Activated T-helper 2 cell treated with anti-CD3 and anti-CD28 coated beads, Interferon-gamma antibody, Interleukin-2, Interleukin-4, amounts not matched to agents 10 μg/mL and 5 μg/mL and 100 μg/mL, durations not matched to agents 14 hours and 24 hours and 36 hours (primary cell): ENCODE measurements at regions not wholly inside any gene's neighbourhood (a gene's known extent, or its start where the extent isn't known, plus 50 kb on each side); places are given as distances from the start of the nearest gene placed in this dataset.

Experiments used
- DNase-seq: peaks from one replicate; pipeline ENCODE4 v3.0.0; 2021; ENCODE audit warnings: low spot score
- H3K27ac Mint-ChIP-seq: one replicate; pipeline ENCODE4 v1.8.0; 2021; ENCODE audit warnings: mixed read lengths
- H3K27me3 Mint-ChIP-seq: one replicate; pipeline ENCODE4 v1.8.0; 2021; ENCODE audit warnings: low read depth, mixed read lengths
- H3K36me3 Mint-ChIP-seq: one replicate; pipeline ENCODE4 v1.8.0; 2021; ENCODE audit warnings: low read depth, mixed read lengths
- H3K4me1 Mint-ChIP-seq: one replicate; pipeline ENCODE4 v1.8.0; 2021; ENCODE audit warnings: low read depth, mixed read lengths
- H3K4me3 Mint-ChIP-seq: one replicate; pipeline ENCODE4 v1.8.0; 2021; ENCODE audit warnings: low read depth, mild to moderate bottlenecking, moderate library complexity, mixed read lengths
- H3K9me3 Mint-ChIP-seq: one replicate; pipeline ENCODE4 v1.8.0; 2021; ENCODE audit warnings: mixed read lengths
- intact Hi-C: fragments of 100-400 bp; cut with micrococcal nuclease; formaldehyde crosslinking; loops from one replicate; pipeline ENCODE4 v1.15.1; 2023

DNA sequence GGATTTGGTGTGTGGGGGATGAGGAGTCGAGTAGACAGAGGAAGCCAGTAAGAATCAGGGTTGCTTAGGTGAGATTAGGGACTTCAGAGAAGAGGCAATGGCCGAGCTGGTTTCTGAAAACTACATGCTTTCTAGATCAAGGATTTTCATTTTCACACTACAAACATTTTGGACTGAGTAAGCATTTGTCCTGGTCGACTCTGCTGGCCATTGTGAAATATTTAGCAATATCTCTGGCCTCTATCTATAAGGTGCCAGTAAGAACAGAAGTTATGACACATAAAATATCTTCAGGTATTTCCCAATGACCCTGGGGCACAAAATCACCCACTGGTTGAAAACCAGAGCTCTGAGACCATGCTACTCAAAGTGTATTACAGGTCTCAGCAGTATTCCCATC lies 1275.1 kb upstream of the CDH8 start:
- Mint-ChIP-seq H3K4me1 (no peaks in the 10 kb centered on the region), H3K4me3 (no peak overlapping the region), H3K9me3 (peaks cover 38% of the 10 kb centered on the region), H3K27me3 (no peaks in the 10 kb centered on the region), H3K27ac (no peak overlapping the region), H3K36me3 (no peaks in the 10 kb centered on the region)
- intact Hi-C loops = no loop called here
- no peak for DNase-seq

DNA sequence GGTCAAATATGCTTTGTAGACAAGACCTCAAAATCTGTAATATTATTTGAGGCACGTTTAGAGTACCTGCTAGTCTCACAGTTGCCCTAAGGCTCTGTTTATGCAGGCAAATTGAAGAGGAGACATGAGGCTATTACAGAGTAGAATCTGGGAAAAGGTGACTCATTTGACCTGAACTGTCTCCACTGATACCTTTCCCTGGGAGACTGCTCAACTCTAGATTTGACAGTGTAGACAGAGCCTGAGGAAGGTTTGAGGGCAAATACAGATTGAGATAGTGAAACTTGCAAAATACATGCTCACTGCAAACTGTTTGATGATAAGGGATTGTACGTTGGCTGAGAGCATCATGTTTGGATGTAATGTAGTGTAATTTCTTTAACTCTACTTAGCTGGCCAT lies 1266.6 kb upstream of the CDH8 start:
- intact Hi-C loops = no loop called here
- H3K4me3 Mint-ChIP-seq = no peak overlapping the region

GRCh38 chr16:63301349-63301748 lies 1265.1 kb upstream of the CDH8 start:
- no peak for DNase-seq
- intact Hi-C loops = no loop called here
- Mint-ChIP-seq H3K36me3 (no peaks in the 10 kb centered on the region), H3K27me3 (no peaks in the 10 kb centered on the region), H3K27ac (no peak overlapping the region), H3K4me1 (no peaks in the 10 kb centered on the region), H3K9me3 (peaks cover 35% of the 10 kb centered on the region), H3K4me3 (no peak overlapping the region)

More for the DNA sequence above, 1266.6 kb upstream of the CDH8 start:
- H3K27me3 Mint-ChIP-seq = no peaks in the 10 kb centered on the region
- H3K9me3 Mint-ChIP-seq = peaks cover 34% of the 10 kb centered on the region
- no peaks in the 10 kb centered on the region for H3K4me1 Mint-ChIP-seq
- H3K27ac Mint-ChIP-seq = no peak overlapping the region
- DNase-seq = no peak
- H3K36me3 Mint-ChIP-seq = no peaks in the 10 kb centered on the region

GRCh38 chr16:63298993-63299392 lies 1262.8 kb upstream of the CDH8 start:
- H3K4me1 Mint-ChIP-seq = no peaks in the 10 kb centered on the region
- peaks cover 24% of the 10 kb centered on the region for H3K9me3 Mint-ChIP-seq
- H3K4me3 Mint-ChIP-seq = no peak overlapping the region
- no peaks in the 10 kb centered on the region for H3K36me3 Mint-ChIP-seq
- intact Hi-C loops = no loop called here
- DNase-seq = no peak
- no peak overlapping the region for H3K27ac Mint-ChIP-seq
- H3K27me3 Mint-ChIP-seq = no peaks in the 10 kb centered on the region

DNA sequence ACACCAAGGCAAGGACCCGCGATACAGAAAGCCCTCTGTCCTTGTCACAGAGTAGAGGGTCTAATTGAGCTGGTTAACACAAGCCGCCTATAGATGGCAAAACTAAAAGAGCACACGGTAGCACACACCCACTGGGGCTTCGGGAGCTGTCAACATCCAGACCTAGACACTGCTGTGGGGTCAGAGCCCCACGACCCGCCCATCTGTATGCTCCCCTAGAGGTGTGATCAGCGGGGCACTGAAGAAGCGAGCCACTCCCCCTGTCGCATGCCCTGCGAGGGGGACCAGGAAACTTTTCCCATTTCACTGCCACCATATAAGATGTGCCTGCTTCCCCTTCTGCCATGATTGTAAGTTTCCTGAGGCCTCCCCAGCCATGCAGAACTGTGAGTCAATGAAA lies 1255.8 kb upstream of the CDH8 start:
- intact Hi-C loops = no loop called here
- H3K9me3 Mint-ChIP-seq = peaks cover 12% of the 10 kb centered on the region
- no peak overlapping the region for H3K27ac Mint-ChIP-seq
- H3K4me3 Mint-ChIP-seq = no peak overlapping the region
- DNase-seq = no peak
- no peaks in the 10 kb centered on the region for H3K27me3 Mint-ChIP-seq
- H3K4me1 Mint-ChIP-seq = no peaks in the 10 kb centered on the region
- no peaks in the 10 kb centered on the region for H3K36me3 Mint-ChIP-seq

- Mint-ChIP-seq H3K27me3 (no peaks in the 10 kb centered on the region), H3K36me3 (no peaks in the 10 kb centered on the region), H3K27ac (no peak overlapping the region), H3K4me1 (no peaks in the 10 kb centered on the region), H3K4me3 (no peak overlapping the region), H3K9me3 (peaks cover 12% of the 10 kb centered on the region)
- no peak for DNase-seq
- intact Hi-C loops = no loop called here
Observed at GRCh38 chr16:63289834-63290460, 1253.7 kb upstream of the CDH8 start.

DNA sequence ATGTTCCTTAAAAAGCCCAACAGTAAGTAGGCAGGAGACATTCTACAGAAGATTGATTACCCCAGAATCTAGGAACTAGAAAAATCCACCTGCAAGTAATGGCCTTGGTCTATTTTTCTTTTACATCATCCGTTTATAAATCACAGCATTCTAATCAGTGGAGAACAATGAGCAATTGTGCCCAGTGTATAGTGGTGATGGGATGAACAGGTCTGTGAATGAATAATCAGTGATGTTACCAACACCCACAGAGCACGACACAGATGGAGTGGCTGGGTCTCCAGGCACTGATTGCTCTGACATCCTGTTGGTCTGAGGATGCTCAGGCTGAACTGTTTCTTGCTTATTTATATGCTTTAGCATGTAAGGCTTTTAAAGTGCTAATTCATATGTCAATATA lies 1251.2 kb upstream of the CDH8 start:
- Mint-ChIP-seq H3K36me3 (no peaks in the 10 kb centered on the region), H3K27ac (no peak overlapping the region), H3K4me1 (no peaks in the 10 kb centered on the region), H3K4me3 (no peak overlapping the region), H3K9me3 (peaks cover 5% of the 10 kb centered on the region), H3K27me3 (no peaks in the 10 kb centered on the region)
- intact Hi-C loops = no loop called here
- no peak for DNase-seq

DNA sequence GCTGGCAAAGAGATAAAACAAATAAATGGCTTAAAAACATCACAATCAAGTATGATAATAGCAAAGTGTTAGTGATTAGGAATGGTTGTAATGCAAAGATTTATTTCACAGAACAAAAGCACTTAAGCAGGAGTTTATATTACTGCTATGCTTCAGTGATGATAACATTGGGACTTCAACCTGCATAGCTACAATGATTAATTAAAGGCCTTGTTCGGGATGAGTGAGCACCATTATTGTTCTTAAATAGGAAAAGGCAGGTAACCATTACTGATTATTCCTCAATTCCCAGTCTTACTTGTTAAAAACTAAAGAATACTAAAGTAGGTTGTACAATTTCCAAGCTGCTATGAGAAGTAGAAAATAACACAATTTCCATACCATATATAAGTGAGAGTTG lies 1247.5 kb upstream of the CDH8 start:
- H3K9me3 Mint-ChIP-seq = peaks cover 28% of the 10 kb centered on the region
- H3K36me3 Mint-ChIP-seq = no peaks in the 10 kb centered on the region
- no peaks in the 10 kb centered on the region for H3K27me3 Mint-ChIP-seq
- H3K27ac Mint-ChIP-seq = no peak overlapping the region
- no peak for DNase-seq
- intact Hi-C loops = no loop called here
- H3K4me3 Mint-ChIP-seq = no peak overlapping the region
- H3K4me1 Mint-ChIP-seq = no peaks in the 10 kb centered on the region

GRCh38 chr16:63244631-63245030 lies 1208.4 kb upstream of the CDH8 start:
- Mint-ChIP-seq H3K4me3 (no peak overlapping the region), H3K27me3 (no peaks in the 10 kb centered on the region), H3K36me3 (no peaks in the 10 kb centered on the region), H3K27ac (no peak overlapping the region), H3K4me1 (no peaks in the 10 kb centered on the region), H3K9me3 (peaks cover 53% of the 10 kb centered on the region)
- intact Hi-C loops = no loop called here
- DNase-seq = no peak

DNA sequence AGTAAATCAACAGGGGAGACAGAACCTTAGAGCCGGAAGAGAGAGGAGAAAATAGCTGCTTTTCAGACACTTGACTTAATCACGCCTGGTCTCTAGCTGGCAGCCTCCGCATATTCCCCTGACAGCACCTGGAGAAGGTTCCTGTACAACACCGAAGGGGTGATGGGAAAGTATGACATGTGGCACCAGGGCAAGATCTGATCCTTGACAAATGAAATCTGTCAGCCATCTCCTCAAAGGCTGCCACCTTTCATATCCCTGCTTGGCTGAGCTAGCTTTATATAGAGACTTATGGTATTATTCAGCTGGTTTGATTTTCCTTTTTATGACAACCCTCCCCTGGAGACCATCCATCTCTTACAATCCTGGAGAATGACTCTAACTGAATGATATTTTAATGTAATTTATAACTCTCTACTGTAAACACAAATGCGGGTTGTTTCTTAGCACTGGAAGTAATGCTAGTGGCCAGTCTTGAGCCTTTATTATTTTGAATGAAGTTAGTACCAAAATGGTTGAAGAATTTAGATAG lies 1205.3 kb upstream of the CDH8 start:
- Mint-ChIP-seq H3K27me3 (no peaks in the 10 kb centered on the region), H3K27ac (no peak overlapping the region), H3K4me3 (no peak overlapping the region), H3K36me3 (no peaks in the 10 kb centered on the region), H3K4me1 (no peaks in the 10 kb centered on the region), H3K9me3 (peaks cover 63% of the 10 kb centered on the region)
- intact Hi-C loops = no loop called here
- no peak for DNase-seq

GRCh38 chr16:63239065-63239570 lies 1202.9 kb upstream of the CDH8 start:
- H3K27me3 Mint-ChIP-seq = no peaks in the 10 kb centered on the region
- H3K4me1 Mint-ChIP-seq = no peaks in the 10 kb centered on the region
- peaks cover 64% of the 10 kb centered on the region for H3K9me3 Mint-ChIP-seq
- intact Hi-C loops = no loop called here
- no peak overlapping the region for H3K27ac Mint-ChIP-seq
- no peak overlapping the region for H3K4me3 Mint-ChIP-seq
- DNase-seq = no peak
- H3K36me3 Mint-ChIP-seq = no peaks in the 10 kb centered on the region

- Mint-ChIP-seq H3K36me3 (no peaks in the 10 kb centered on the region), H3K4me1 (no peaks in the 10 kb centered on the region), H3K4me3 (no peak overlapping the region), H3K9me3 (peaks cover 59% of the 10 kb centered on the region), H3K27ac (no peak overlapping the region), H3K27me3 (no peaks in the 10 kb centered on the region)
- DNase-seq = no peak
- intact Hi-C loops = no loop called here
Observed at GRCh38 chr16:63230421-63231040, 1194.3 kb upstream of the CDH8 start.

DNA sequence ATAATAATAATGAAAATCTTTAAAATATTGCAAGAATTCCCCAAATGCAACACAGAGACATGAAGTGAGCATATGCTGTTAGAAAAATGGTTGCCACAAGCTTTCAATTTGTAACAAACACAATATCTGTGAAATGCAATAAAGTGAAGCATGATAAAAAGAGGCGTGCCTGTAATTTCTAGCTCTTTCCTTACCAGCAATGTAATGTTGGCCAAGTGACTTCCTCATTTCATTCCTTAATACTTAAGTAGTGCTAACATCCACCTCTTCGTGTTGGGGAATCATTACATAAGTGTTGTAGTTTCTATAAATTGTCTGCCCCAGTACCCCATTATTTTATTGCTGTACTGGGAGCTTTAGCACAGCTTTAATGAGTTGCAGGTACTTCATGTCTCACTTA lies 1192.0 kb upstream of the CDH8 start:
- Mint-ChIP-seq H3K9me3 (peaks cover 51% of the 10 kb centered on the region), H3K27me3 (no peaks in the 10 kb centered on the region)

More for the DNA sequence above, 1192.0 kb upstream of the CDH8 start:
- H3K27ac Mint-ChIP-seq = no peak overlapping the region
- no peak for DNase-seq
- H3K36me3 Mint-ChIP-seq = no peaks in the 10 kb centered on the region
- no peak overlapping the region for H3K4me3 Mint-ChIP-seq
- intact Hi-C loops = no loop called here
- H3K4me1 Mint-ChIP-seq = no peaks in the 10 kb centered on the region
